ENCODE measurements at regions not wholly inside any gene's neighbourhood (a gene's known extent, or its start where the extent isn't known, plus 50 kb on each side); places are given as distances from the start of the nearest gene placed in this dataset.

DNA sequence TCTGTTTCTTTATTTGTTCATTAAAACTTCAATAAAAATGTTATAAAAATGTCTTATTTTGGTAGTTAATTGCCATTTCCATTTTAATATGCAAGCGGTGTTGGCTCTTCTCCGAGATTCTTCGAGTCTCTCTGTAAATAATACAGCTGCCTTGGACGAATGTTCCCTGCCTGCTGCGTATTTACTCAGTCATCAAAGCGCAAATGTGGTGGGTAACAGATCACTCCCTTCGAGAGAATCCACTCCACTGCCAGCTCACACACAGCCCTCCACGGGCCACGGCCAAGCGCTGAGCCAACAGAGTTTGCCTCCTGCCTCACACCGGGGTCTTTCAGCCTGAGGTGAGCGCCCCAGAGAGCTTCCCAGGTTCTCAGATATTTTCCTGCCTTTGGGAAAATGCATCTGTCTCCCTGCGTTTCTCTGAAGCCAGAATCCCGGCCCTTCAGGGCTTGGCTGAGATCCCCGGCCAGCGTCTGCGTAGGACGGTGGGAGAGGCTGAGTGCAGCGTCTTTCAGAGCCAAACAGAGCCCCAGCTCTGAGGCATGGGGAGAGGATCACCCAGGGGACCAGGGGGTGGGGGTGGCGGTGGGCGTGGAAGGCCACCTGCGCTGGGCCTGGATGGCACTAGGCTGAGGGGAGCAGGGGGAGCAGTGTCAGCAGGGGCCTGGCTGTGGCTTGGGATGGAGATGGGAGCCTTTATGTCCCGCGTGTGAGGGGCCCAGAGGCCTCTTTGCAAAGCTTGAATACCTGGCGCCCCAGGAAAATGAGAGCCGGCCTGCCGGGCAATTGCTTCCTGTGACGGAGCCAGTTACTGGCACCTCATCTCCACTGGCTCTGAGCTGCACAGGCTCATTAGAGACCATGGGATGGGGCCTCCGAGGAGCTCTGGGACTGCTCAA lies 248.7 kb downstream of the RBFOX3 start:
- no peak for DNase-seq (ENCODE audit: low read depth in 2 of 3, low spot score in 2 of 3)

DNA sequence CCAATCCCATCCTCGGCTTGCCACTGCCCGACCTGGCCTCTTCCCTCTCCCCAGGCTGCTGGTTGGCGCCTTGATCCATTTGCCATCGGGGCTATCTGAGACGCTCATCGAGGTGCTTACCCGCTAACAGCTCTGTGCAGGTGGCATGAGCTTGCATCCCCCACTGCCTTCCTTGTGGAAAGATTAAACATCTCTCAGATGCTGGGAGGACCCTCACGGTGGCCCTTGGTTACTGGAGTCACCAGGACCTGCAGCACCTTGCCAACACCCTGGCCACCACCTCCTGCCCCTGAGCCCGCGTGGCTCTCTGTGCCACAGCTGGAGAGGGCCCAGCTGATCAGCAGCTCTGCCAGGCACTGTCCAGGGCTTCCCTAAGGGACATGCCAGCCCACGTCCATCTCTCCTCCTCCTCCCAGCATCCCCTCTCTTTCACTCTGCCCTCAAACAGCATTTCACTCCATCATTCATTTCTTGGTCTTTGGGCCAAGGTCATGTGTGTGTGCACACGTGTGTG lies 249.6 kb downstream of the RBFOX3 start:
- no peak for DNase-seq (ENCODE audit: low read depth in 2 of 3, low spot score in 2 of 3)

DNA sequence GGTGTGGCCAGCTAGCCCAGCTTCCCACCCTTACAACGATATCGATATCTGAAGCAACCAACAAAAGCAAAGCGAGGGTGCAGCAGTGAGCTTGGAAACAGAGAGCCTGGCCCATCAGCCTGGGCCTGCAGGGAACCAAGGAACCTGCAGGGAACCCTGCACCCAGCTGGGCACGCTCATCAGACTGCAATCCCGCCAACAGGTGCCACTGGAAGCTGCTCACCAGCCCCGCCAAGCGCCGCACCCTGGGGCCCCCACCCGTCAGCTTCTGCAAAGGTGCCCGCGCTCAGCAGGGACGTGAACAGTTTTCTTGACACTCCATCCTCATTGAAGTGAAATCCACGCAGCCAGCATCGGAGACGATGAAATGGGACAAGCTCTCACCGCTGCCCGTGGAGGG lies 250.7 kb downstream of the RBFOX3 start:
- DNase-seq (ENCODE audit: low read depth in 2 of 3, low spot score in 2 of 3) = no peak

DNA sequence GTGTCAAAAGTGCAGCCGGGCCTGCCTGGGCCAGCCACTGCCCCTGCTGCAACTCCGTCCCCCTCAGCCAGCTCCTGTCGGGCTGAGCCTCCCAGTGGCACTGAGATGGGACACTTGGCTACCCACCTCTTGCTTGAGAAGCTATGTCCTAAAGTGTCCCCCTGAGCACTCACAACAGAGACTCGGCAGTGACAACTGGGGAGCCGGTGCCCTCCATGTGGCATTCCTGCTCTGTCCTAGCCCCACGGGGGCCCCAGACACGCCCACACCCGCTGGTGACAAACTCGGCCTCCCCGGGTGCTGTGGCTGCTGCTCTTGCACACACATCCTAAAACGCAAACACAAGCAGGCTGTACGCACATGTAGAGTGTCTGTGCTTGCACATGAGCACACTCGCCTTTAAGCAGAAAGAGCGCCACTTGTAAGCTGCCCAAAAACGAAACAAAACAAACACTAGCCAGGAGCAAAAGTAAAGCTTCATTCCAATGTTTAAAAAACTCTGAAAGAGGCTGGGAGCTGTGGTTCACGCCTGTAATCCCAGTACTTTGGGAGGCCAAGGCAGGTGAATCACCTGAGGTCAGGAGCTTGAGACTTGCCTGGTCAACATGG lies 253.9 kb downstream of the RBFOX3 start:
- no peak for DNase-seq (ENCODE audit: low read depth in 2 of 3, low spot score in 2 of 3)

DNA sequence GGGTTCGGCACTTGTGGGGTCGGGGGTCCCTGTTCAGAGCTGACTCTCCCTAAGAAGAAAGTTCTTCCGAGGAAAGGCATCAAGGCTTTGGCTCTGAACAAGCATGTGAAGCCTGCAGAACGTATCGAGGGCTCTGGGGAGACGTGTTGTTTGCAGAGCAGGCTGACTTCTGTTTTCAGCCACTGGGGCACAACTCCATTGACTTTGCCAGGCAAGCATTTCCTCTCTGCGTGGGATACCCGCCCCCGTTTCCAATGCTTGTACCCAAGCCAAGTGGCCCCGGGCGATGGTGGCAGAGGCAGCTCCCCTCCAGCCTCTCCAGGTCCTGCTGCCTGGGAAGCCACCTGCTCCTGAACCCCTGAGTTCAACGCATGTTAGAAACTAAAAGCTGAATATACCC lies 255.7 kb downstream of the RBFOX3 start:
- DNase-seq (ENCODE audit: low read depth in 2 of 3, low spot score in 2 of 3) = no peak

DNA sequence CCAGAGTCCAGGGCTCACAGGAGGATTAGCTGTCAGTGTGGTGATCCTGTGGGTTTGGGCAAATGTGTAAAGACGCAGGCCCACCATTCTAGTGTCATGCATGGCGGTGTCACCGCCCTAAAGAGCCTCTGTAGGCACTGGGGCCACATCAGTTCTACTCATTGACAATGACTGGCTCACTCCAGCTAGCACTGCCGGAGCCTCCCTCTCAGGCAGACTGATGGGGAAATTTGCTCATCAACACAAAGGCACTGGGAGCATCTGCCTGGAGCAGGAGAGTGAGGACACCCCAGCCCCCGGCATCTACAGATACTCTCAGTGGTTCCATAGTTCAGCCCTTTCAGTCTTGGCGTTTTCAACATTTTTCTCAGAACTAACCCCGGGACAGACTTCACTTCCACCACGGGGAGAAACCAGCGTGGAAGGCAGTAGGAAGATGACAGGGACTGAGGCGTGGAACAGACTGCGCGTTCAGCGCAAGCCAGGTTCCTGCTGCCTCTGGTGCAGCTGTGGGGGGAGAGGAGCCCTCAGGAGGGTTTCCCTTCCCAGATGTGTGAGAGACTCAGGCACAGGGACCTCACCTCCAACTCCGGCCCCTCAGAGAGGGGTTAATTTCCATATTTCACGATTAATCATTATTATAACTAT lies 256.6 kb downstream of the RBFOX3 start:
- DNase-seq (ENCODE audit: low read depth in 2 of 3, low spot score in 2 of 3) = no peak

DNA sequence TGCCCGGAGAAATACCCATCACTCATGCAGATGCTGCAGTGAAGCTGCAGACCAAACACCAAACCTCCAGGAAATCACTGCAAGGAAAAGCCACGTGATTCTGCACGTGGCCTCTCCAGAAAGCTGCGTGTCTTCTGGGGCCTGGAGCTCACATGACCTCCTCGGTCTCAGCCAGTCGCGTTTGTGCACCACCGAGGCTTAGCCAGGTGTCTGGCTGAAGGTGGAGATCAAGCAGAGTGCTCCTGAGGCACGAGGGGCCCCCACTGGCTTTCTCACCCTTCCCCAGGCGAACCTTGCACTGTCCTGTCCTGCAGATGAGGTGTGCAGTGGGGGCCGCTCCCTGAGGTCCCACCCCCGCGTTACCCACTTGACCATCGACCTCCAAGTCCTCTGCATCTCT lies 257.3 kb downstream of the RBFOX3 start:
- no peak for DNase-seq (ENCODE audit: low read depth in 2 of 3, low spot score in 2 of 3)

DNA sequence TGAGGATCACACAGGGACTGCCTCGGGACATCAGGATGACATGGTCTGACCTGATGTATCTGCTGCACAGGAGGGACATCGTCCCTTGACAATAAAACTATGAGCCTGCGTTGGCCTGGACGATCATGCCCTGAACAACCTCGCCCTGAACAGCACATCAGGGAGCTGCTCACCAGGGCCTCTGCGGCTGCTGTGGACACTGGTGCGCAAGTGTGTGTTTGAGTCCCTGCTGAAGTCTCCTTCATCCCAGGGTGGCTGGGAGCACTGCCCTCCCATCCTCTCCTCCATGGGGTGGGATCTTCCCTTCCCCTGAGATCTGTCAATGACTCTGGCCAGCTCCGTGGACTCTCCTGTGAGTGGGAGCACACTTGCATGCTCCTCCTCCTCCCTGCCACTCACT lies 257.8 kb downstream of the RBFOX3 start:
- DNase-seq (ENCODE audit: low read depth in 2 of 3, low spot score in 2 of 3) = no peak

DNA sequence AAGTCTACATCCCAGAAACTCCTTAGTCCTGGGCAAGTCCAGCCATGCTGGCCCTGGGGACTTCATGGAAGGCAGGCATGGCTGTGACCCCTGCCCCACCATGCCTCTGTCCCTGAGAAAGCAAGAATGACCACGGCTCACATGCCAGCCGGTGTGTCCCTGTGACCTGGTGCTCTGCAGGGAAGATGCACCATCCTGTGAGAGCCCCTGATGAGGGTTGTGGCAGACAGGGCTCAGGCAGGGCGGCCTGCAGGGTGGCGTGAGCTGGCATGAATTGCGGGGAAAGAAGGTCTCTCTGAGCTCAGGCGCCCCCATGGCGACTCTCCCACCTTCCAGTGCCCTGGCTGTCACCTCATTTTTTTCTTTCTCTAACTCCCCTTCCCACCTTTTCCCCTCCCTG lies 260.3 kb downstream of the RBFOX3 start:
- DNase-seq (ENCODE audit: low read depth in 2 of 3, low spot score in 2 of 3) = no peak

DNA sequence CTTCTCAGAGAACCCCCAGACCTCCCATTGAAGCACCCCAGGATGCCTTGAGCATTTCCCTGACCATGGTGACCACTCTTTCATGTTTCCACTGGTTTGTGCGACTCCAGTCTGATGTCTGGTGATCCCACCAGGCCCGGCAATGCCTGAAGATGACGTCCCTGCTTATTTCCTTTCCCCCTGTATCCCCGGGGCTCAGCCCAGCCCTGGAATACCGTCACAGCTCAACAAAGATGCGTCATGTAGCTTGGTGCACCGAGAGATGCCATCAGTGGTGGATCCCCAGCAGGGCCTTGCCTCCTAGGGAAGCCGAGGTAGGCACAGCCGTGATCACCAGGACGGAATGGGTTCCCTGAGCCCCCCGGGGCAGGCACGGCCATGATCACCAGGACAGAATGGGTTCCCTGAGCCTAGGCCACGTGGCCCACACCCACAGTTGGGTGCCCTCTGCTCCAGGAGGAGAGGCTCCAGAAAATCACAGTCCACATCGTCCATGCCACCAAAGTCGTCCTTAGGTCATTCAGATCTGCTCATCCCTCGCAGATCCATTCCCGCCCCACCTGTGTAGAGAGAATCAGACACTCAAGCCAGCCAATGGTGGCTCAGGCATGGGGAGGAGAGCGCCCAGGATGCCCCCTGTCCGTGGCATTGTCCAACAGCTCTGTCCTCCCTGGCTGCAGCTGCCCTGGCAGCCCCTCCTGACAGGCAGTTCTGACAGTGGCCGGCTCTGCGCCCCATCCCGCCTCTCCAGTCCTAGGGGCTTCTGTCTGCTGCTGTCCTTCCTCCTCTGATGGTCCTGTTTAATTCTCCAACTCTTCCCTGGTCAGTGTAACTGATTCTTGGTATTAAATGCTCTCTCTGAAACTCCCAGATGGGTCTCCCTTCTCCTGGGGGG lies 261.1 kb downstream of the RBFOX3 start:
- no peak for DNase-seq (ENCODE audit: low read depth in 2 of 3, low spot score in 2 of 3)

DNA sequence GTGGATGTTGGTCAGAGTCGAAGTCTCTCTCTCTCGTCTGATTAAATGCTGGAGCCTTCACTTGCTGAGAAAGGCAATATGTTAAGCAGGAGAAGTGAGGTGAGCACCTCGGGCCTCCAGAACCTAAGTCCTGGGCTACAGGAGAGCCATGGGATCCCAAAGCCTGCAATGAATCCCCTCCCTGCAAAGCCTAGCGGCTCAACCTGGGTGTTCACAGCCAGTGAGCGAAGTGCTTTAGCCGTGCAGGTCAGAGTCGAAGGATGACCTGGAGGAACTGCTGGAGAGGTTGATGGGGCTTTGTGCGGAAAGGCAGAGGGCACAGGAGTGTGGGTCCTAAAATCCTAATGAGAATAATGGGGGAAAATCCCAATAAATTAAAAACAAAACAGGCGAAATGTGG lies 267.8 kb downstream of the ENGASE start:
- no peak for DNase-seq (ENCODE audit: low read depth in 2 of 3, low spot score in 2 of 3)

DNA sequence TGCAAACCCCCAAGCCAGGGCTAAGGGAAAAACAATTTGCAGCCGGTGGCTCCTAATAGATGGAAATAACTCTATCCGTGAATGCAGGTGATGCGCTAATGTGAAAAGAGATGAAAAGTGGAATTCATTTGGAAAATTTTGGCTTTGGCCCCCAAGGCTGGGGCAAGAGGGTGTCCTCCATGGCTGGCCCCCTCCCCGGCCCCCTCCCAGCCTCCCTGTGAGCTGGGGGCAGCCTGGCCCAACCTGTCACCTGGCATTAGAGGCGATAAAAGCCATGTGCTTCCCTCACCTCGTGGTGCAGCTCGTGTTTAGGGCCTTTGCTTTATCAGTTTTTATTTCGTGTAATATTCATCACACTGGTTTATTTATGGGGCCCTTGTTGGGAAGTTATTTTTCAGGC lies 267.2 kb downstream of the ENGASE start:
- no peak for DNase-seq (ENCODE audit: low read depth in 2 of 3, low spot score in 2 of 3)

DNA sequence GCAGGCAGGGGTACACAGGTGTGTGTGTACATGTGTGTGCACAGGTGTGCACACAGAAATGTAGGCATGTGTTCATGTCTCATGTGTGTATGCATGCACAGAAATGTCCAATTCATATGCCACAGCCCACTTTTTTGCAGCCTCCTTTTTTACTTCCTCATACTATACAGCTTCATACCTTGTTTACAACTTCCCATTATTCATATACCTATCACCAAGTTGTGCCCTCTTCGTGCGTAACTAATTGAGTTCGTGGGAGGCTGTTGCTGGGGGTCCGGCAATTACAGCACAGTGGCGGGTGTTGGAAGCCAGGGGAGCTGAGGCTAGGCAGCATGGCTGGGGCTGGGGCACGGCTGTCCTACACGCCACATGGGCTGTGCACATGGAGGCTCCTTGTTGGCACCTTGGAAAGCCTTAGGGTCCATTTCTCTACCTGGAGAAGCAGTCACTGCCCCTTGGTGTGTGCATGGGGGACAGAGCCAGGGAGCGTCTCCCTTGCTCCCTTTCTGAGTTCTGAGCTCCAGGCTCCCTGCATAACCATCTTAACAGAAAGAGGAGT lies 266.7 kb downstream of the ENGASE start:
- DNase-seq (ENCODE audit: low read depth in 2 of 3, low spot score in 2 of 3) = no peak

DNA sequence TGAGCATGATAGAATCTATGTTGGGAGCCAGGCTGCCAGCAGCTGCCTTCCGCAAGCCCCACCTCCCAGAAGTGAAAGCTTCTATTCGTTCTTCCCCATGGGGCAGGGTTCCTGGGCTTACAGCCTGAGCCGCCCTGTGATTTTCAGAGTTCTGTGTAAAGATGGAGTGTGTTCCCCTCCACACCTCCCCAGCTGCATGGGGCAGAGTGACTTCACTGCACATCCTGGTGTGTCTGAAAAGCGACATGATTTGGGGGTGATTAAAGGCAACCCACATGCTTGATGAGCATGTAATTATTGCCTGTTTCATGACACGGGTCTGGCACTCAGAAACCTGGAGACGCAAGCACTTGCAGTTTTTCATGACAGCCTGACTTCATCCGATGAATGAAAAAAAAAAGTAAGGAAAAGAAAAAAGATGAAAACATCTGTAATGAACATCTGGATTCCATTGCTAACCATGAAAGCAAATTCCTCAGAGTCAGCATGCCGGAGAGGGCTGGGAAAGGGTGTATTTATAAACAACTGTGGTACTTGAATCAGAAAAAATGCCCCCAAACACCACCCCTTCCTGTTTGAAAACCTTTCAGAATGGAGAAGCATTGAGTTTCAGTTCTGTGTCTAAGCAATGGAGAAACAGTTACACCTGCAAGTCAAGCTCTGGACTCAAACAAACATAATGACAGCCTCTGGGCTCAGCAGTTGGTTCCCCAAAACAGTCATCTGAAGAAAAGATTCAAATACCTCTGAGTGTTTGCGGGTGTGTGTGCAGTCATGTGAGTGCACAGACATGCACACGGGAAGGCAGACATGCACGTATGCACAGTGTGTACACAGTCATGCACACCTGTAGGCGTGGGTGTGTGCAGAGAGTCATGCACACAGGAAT lies 266.0 kb downstream of the ENGASE start:
- DNase-seq (ENCODE audit: low read depth in 2 of 3, low spot score in 2 of 3) = no peak

DNA sequence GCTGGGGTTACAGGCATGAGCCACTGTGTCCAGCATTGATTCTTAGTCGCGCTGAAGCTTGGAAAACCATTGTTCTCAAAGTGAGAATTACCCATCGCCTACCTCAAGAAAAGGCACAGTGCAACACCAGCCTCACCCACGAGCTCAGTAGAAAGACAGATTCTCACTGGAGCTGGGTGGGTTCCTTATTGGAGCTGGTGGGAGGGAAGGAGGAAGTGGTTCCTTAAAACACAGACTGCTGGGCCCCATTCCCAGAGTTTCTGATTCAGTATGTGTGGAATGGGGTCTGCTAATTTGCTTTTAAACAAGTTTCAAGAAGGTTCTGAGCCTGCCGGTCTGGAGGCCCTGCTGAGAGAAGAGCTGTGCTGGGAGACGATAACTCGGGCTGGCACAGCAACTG lies 264.7 kb downstream of the ENGASE start:
- no peak for DNase-seq (ENCODE audit: low read depth in 2 of 3, low spot score in 2 of 3)

DNA sequence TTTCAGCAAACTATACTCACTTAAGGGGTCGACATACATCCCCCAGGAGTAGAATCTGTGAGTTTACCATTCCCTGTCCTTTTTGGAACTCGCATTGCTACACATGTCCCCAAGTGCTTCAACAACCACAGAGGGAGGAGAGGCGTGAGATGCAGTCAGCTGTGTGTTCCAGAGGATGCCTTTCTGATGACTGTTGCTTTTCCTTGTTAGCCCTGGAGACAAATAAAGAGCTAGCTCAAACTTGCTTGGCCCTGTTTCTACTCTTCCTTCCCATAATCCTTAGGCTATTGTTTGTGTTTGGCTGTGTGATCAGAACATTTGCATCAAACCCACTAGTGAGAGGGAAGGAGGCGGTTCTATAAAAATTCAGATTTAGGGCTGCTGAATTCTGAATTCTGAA lies 264.0 kb downstream of the ENGASE start:
- no peak for DNase-seq (ENCODE audit: low read depth in 2 of 3, low spot score in 2 of 3)

DNA sequence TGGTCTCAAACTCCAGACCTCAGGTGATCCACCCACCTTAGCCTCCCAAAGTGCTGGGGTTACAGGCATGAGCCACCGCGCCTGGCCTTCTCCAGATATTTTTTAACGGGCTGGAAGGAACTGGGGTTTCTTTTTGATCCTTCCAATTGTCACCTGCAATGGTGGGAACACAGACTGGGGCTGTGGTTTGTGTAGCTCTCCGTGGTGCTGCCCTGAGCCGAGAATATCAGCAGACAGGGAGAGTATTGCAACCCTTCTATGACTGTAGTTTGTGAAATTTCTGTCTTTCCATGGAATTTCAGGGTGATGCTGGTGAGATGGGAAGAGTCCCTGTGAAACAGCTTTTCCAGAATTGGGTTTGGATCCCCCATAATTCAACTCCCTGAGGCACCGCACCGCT lies 263.5 kb downstream of the ENGASE start:
- DNase-seq (ENCODE audit: low read depth in 2 of 3, low spot score in 2 of 3) = no peak

DNA sequence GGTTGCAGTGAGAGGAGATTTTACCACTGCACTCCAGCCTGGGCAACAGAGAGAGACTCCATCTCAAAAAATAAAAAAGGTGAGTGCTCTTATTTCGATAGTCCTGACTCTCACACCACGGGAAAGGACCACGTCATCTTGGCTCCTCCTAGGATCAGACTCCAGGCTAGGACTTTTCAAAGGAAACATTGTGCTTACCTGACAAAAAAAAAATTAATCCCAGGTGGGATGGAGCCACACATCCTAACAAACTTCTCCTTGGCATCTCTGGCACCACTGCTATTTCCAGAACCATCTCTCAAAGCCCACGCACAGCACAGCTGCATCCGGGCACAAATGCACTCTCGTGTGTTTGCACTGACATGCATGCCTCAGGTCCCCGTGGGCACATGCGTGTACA lies 262.4 kb downstream of the ENGASE start:
- DNase-seq (ENCODE audit: low read depth in 2 of 3, low spot score in 2 of 3) = no peak

DNA sequence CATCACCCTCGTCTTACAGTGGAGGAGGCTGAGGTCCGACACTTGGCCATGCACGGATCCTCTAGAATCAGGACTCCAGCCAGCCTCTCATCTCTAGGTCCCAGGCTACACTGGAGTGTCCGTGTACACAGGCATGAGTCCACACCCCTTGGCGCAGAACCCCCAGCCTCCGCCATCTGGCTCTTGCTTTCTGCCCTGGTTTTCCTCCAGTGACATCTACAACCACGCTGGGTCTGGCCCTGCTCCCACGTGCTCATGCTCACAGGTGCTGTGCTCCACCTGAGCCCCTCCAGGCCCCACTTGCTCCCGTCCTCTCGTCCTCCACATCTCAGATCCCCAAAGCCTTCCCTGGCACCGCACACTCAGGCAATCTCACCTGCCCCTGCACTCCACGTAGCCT lies 260.8 kb downstream of the ENGASE start:
- no peak for DNase-seq (ENCODE audit: low read depth in 2 of 3, low spot score in 2 of 3)

All from hematopoietic multipotent progenitor cell (in vitro differentiated cells).